GM06990 (cell line): ENCODE measurements at regions not wholly inside any gene's neighbourhood (a gene's known extent, or its start where the extent isn't known, plus 50 kb on each side); places are given as distances from the start of the nearest gene placed in this dataset.
A peak's percentile ranks its signal among the peaks of the same experiment; 100 is the strongest.

Source experiments
- DNase-seq: peaks from one replicate; pipeline ENCODE4 v3.0.0-alpha.2; 2011; ENCODE audit not compliant: insufficient read length; ENCODE audit errors: extremely low read depth
- H3K27me3 ChIP-seq: replicated peaks from 2 replicates; pipeline ENCODE4 v1.6.0; 2011; ENCODE audit warnings: low read length; ENCODE audit not compliant: control insufficient read depth, insufficient read depth
- H3K36me3 ChIP-seq: 2 replicates; pipeline ENCODE4 v1.5.1; 2011; ENCODE audit warnings: low read length; ENCODE audit not compliant: control insufficient read depth, insufficient read depth
- H3K4me3 ChIP-seq: replicated peaks from 2 replicates; pipeline ENCODE4 v1.5.1; 2011; ENCODE audit warnings: low read depth, mild to moderate bottlenecking, control low read depth, low read length
- CTCF ChIP-seq: IDR thresholded peaks from 2 replicates; pipeline ENCODE4 v1.5.1; 2011; ENCODE audit warnings: low read length, control low read depth, mild to moderate bottlenecking, inconsistent platforms; ENCODE audit not compliant: insufficient read depth, poor library complexity, severe bottlenecking

- no peak overlapping the region for H3K4me3 ChIP-seq
- no peaks in the 10 kb centered on the region for H3K36me3 ChIP-seq
- no peak for DNase-seq
- H3K27me3 ChIP-seq, result no peaks in the 10 kb centered on the region; the same call in 1 of the 2 replicates
- peak; percentile 15 for TF ChIP-seq CTCF
These were observed 141.1 kb downstream of the CEP57L1 start for GRCh38 chr6:109236115-109237076.

- Histone ChIP-seq H3K27me3 (no peaks in the 10 kb centered on the region; the same call in 1 of the 2 replicates), H3K4me3 (no peak overlapping the region), H3K36me3 (no peaks in the 10 kb centered on the region)
- DNase-seq, result no peak
- TF ChIP-seq CTCF, result no peak
These were observed 140.3 kb downstream of the CEP57L1 start for GRCh38 chr6:109235481-109236038.

GRCh38 chr6:109230453-109230852 is 135.1 kb downstream of the CEP57L1 start:
- Histone ChIP-seq H3K27me3 (no peaks in the 10 kb centered on the region), H3K36me3 (no peaks in the 10 kb centered on the region), H3K4me3 (no peak overlapping the region)
- no peak for TF ChIP-seq CTCF
- no peak for DNase-seq

- Histone ChIP-seq H3K36me3 (no peaks in the 10 kb centered on the region), H3K4me3 (no peak overlapping the region), H3K27me3 (no peaks in the 10 kb centered on the region)
- no peak for DNase-seq
- no peak for TF ChIP-seq CTCF
These were observed 134.2 kb downstream of the CEP57L1 start for GRCh38 chr6:109229536-109229935.

- DNase-seq, result no peak
- no peaks in the 10 kb centered on the region for H3K27me3 ChIP-seq
- TF ChIP-seq CTCF, result no peak
These were observed 132.3 kb downstream of the CEP57L1 start for GRCh38 chr6:109227646-109228045.

More at GRCh38 chr6:109227646-109228045, 132.3 kb downstream of the CEP57L1 start:
- Histone ChIP-seq H3K4me3 (no peak overlapping the region), H3K36me3 (no peaks in the 10 kb centered on the region)
